HEK293 (cell line): ENCODE measurements at regions not wholly inside any gene's neighbourhood (a gene's known extent, or its start where the extent isn't known, plus 50 kb on each side); places are given as distances from the start of the nearest gene placed in this dataset.

Experiments
- CTCF ChIA-PET: fragments of 350-600 bp; formaldehyde crosslinking; extraction: SDS; loops from one replicate; lab custom pipeline; 2021; ENCODE audit warnings: antibody characterized with exemption; lab: Yijun Ruan, JAX
- POLR2A ChIA-PET: fragments of 300-600 bp; formaldehyde crosslinking; extraction: SDS; loops from one replicate; lab custom pipeline; 2020; ENCODE audit warnings: antibody characterized with exemption, inconsistent platforms; lab: Yijun Ruan, JAX
- H3K27ac ChIP-seq: fragments of 200-500 bp; sonication (Bioruptor generic); 2 replicates; pipeline ENCODE4 v1.5.1; 2014; ENCODE audit warnings: low read depth, low read length, control low read depth, inconsistent platforms; ENCODE audit errors: extremely low read depth
- H3K36me3 ChIP-seq, 2 experiments: fragments of 200-500 bp in 1 of 2; sonication (Bioruptor generic) in 1 of 2; 1 replicate in 1 of 2; 2 replicates in 1 of 2; pipeline ENCODE4 v1.5.1; 2014 to 2017; ENCODE audit warnings: inconsistent platforms in 2 of 2, low read length in 2 of 2; ENCODE audit not compliant: control insufficient read depth in 2 of 2, insufficient read depth in 1 of 2
- H3K4me1 ChIP-seq: fragments of 200-500 bp; sonication (Bioruptor generic); 2 replicates; pipeline ENCODE4 v1.5.1; 2014; ENCODE audit warnings: mild to moderate bottlenecking, low read length, inconsistent platforms; ENCODE audit not compliant: control insufficient read depth, insufficient read depth
- H3K4me3 ChIP-seq: 2 replicates; pipeline ENCODE4 v1.5.1; 2011; ENCODE audit warnings: low read depth, mild to moderate bottlenecking, control low read depth, low read length, moderate library complexity
- H3K9me3 ChIP-seq: fragments of 200-500 bp; sonication (Bioruptor generic); 2 replicates; pipeline ENCODE4 v1.5.1; 2014; ENCODE audit warnings: low read depth, low read length, inconsistent platforms; ENCODE audit not compliant: control insufficient read depth, insufficient read depth
- GLIS1 ChIP-seq: fragments of 450-650 bp; formaldehyde crosslinking; IDR thresholded peaks from 2 replicates; pipeline ENCODE4 v1.5.1; 2016; ENCODE audit warnings: missing biosample characterization, missing genetic modification characterization
- MZF1 ChIP-seq: fragments of 450-650 bp; formaldehyde crosslinking; IDR thresholded peaks from 2 replicates; pipeline ENCODE4 v1.5.1; 2017; ENCODE audit warnings: missing biosample characterization, missing genetic modification characterization, borderline replicate concordance
- OSR2 ChIP-seq: fragments of 450-650 bp; formaldehyde crosslinking; IDR thresholded peaks from 2 replicates; pipeline ENCODE4 v1.5.1; 2016; ENCODE audit warnings: missing biosample characterization, missing genetic modification characterization
- ZBTB8A ChIP-seq: fragments of 450-650 bp; formaldehyde crosslinking; IDR thresholded peaks from 2 replicates; pipeline ENCODE4 v1.5.1; 2016; ENCODE audit warnings: missing biosample characterization, missing genetic modification characterization
- ZNF223 ChIP-seq: fragments of 450-650 bp; formaldehyde crosslinking; IDR thresholded peaks from 2 replicates; pipeline ENCODE4 v1.5.1; 2016; ENCODE audit warnings: missing biosample characterization, missing genetic modification characterization
- ZNF529 ChIP-seq: fragments of 450-650 bp; formaldehyde crosslinking; IDR thresholded peaks from 2 replicates; pipeline ENCODE4 v1.5.1; 2017; ENCODE audit warnings: missing genetic modification characterization, missing biosample characterization; ENCODE audit not compliant: insufficient replicate concordance
- ZNF549 ChIP-seq: fragments of 450-650 bp; IDR thresholded peaks from 2 replicates; pipeline ENCODE4 v1.5.1; 2018; ENCODE audit warnings: missing biosample characterization, missing genetic modification characterization, mild to moderate bottlenecking, inconsistent platforms, moderate library complexity
- ZNF555 ChIP-seq: fragments of 450-650 bp; formaldehyde crosslinking; conservative IDR thresholded peaks from 2 replicates; pipeline ENCODE4 v1.5.1; 2017; ENCODE audit warnings: missing biosample characterization, mild to moderate bottlenecking, missing genetic modification characterization, inconsistent platforms
- ZNF621 ChIP-seq: fragments of 450-650 bp; formaldehyde crosslinking; IDR thresholded peaks from 2 replicates; pipeline ENCODE4 v1.5.1; 2017; ENCODE audit warnings: missing biosample characterization, missing genetic modification characterization
- ZNF768 ChIP-seq: fragments of 450-650 bp; formaldehyde crosslinking; IDR thresholded peaks from 2 replicates; pipeline ENCODE4 v1.5.1; 2018; ENCODE audit warnings: missing biosample characterization, mild to moderate bottlenecking, missing genetic modification characterization
- TF ChIP-seq, protein P1 (sequence below): fragments of 450-650 bp; formaldehyde crosslinking; IDR thresholded peaks from 2 replicates; pipeline ENCODE4 v1.5.1; 2016; ENCODE audit warnings: missing biosample characterization, missing genetic modification characterization
- TF ChIP-seq, protein P2 (sequence below): fragments of 450-650 bp; formaldehyde crosslinking; IDR thresholded peaks from 2 replicates; pipeline ENCODE4 v1.5.1; 2017; ENCODE audit warnings: missing biosample characterization, missing genetic modification characterization
- TF ChIP-seq, protein P3 (sequence below): fragments of 450-650 bp; formaldehyde crosslinking; IDR thresholded peaks from 2 replicates; pipeline ENCODE4 v1.5.1; 2016; ENCODE audit warnings: missing biosample characterization, missing genetic modification characterization

DNA sequence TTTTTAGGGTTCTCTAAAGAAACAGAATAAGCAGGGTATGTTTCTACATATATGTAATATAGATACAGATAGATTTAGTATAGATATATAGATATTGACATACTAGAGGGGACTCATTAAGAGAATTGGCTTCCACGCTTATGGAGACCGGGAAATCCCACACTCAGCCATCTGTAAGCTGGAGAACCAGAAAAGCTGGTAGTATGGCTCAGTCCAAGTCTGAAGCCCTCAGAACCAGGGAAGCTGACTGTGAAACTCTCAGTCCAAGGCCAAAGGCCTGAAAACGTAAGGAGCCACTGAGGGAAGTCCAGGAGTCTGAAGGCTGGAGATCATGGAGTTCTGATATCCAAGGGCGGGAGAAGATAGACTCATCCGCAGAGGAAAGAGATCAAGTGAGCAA is 441.3 kb upstream of the CDH20 start (continued):
- TF ChIP-seq, protein P1, sequence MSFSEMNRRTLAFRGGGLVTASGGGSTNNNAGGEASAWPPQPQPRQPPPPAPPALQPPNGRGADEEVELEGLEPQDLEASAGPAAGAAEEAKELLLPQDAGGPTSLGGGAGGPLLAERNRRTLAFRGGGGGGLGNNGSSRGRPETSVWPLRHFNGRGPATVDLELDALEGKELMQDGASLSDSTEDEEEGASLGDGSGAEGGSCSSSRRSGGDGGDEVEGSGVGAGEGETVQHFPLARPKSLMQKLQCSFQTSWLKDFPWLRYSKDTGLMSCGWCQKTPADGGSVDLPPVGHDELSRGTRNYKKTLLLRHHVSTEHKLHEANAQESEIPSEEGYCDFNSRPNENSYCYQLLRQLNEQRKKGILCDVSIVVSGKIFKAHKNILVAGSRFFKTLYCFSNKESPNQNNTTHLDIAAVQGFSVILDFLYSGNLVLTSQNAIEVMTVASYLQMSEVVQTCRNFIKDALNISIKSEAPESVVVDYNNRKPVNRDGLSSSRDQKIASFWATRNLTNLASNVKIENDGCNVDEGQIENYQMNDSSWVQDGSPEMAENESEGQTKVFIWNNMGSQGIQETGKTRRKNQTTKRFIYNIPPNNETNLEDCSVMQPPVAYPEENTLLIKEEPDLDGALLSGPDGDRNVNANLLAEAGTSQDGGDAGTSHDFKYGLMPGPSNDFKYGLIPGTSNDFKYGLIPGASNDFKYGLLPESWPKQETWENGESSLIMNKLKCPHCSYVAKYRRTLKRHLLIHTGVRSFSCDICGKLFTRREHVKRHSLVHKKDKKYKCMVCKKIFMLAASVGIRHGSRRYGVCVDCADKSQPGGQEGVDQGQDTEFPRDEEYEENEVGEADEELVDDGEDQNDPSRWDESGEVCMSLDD (tag by site-specific recombination): no peak
- TF ChIP-seq ZNF549 (tag by site-specific recombination) (no peak), ZNF621 (no peak), ZNF555 (tag by site-specific recombination) (no peak), ZNF529 (no peak), MZF1 (tag by site-specific recombination) (no peak)
- TF ChIP-seq, protein P2, sequence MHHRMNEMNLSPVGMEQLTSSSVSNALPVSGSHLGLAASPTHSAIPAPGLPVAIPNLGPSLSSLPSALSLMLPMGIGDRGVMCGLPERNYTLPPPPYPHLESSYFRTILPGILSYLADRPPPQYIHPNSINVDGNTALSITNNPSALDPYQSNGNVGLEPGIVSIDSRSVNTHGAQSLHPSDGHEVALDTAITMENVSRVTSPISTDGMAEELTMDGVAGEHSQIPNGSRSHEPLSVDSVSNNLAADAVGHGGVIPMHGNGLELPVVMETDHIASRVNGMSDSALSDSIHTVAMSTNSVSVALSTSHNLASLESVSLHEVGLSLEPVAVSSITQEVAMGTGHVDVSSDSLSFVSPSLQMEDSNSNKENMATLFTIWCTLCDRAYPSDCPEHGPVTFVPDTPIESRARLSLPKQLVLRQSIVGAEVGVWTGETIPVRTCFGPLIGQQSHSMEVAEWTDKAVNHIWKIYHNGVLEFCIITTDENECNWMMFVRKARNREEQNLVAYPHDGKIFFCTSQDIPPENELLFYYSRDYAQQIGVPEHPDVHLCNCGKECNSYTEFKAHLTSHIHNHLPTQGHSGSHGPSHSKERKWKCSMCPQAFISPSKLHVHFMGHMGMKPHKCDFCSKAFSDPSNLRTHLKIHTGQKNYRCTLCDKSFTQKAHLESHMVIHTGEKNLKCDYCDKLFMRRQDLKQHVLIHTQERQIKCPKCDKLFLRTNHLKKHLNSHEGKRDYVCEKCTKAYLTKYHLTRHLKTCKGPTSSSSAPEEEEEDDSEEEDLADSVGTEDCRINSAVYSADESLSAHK (tag by site-specific recombination): no peak
- TF ChIP-seq, all 188 proteins: peak for 0

DNA sequence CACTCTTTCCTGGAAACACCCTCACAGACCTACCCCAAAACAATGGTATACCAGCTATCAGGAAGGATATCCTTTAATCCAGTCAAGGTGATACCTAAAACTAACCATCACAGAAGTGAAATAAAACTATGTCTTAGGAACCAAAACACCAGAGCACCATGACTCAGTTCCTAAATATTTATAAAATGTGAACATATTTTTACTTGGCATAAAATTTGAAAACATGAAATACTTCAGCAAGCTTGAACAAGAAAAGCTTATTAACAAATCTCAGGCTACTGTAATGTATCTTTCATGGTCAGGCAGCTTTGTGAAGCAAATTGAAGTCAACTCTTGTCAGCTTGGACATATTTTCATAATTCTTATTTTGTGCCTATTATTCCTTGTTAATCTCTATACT is 440.8 kb upstream of the CDH20 start:
- H3K27ac ChIP-seq: no peak overlapping the region
- no peaks in the 10 kb centered on the region for H3K9me3 ChIP-seq
- peaks cover 28% of the 10 kb centered on the region for H3K4me1 ChIP-seq
- CTCF ChIA-PET: interaction anchor here (0.5 kb wide), 1 partner anchor 1905 kb away, joined by 3 read pairs; no protein-coding TSS in a partner anchor
- no peak for TF ChIP-seq ZBTB8A (tag by site-specific recombination)
- TF ChIP-seq ZNF223 (tag by site-specific recombination): no peak
- TF ChIP-seq, protein P3, sequence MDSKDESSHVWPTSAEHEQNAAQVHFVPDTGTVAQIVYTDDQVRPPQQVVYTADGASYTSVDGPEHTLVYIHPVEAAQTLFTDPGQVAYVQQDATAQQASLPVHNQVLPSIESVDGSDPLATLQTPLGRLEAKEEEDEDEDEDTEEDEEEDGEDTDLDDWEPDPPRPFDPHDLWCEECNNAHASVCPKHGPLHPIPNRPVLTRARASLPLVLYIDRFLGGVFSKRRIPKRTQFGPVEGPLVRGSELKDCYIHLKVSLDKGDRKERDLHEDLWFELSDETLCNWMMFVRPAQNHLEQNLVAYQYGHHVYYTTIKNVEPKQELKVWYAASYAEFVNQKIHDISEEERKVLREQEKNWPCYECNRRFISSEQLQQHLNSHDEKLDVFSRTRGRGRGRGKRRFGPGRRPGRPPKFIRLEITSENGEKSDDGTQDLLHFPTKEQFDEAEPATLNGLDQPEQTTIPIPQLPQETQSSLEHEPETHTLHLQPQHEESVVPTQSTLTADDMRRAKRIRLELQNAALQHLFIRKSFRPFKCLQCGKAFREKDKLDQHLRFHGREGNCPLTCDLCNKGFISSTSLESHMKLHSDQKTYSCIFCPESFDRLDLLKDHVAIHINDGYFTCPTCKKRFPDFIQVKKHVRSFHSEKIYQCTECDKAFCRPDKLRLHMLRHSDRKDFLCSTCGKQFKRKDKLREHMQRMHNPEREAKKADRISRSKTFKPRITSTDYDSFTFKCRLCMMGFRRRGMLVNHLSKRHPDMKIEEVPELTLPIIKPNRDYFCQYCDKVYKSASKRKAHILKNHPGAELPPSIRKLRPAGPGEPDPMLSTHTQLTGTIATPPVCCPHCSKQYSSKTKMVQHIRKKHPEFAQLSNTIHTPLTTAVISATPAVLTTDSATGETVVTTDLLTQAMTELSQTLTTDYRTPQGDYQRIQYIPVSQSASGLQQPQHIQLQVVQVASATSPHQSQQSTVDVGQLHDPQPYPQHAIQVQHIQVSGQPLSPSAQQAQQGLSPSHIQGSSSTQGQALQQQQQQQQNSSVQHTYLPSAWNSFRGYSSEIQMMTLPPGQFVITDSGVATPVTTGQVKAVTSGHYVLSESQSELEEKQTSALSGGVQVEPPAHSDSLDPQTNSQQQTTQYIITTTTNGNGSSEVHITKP (tag by site-specific recombination): no peak
- TF ChIP-seq ZNF768 (tag by site-specific recombination): no peak
- H3K4me3 ChIP-seq: no peak overlapping the region
- POLR2A ChIA-PET: no interaction called here
- H3K36me3 ChIP-seq: no peaks in the 10 kb centered on the region

DNA sequence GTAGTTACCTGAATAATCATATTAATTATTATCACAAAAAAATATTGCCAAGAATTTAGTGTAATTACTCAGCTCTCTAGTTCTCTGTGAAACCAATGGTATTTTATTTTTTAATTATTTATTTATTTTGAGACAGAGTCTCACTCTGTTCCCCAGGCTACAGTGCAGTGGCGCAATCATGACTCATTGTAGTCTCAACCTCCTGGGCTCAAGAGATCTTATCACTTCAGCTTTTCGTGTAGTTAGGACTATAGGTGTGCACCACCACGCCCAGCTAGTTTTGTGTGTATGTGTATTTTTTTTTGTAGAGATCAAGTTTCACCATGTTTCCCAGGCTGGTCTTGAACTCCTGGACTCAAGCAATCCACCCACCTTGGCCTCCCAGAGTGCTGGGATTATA is 440.4 kb upstream of the CDH20 start:
- TF ChIP-seq OSR2 (tag by site-specific recombination): no peak
- TF ChIP-seq GLIS1: peak; percentile 57
- ChIA-PET POLR2A (no interaction called here), CTCF (interaction anchor here (0.5 kb wide), 1 partner anchor 1904 kb away, joined by 3 read pairs; no protein-coding TSS in a partner anchor)
- no peak overlapping the region for H3K4me3 ChIP-seq
- no peaks in the 10 kb centered on the region for H3K36me3 ChIP-seq
- 0 out of 2 replicates have a peak overlapping the region, but pooled peaks have one; percentile 74 for H3K27ac ChIP-seq
- peaks cover 28% of the 10 kb centered on the region for H3K4me1 ChIP-seq
- H3K9me3 ChIP-seq: no peaks in the 10 kb centered on the region
